SK-MEL-5 (cell line): ENCODE measurements at regions not wholly inside any gene's neighbourhood (a gene's known extent, or its start where the extent isn't known, plus 50 kb on each side); places are given as distances from the start of the nearest gene placed in this dataset.
"Not testable (repeated sequence)": the region's sequence is repeated elsewhere in the genome, so short reads cannot be mapped to it uniquely, and the experiment has no call there.

Experiments
- DNase-seq: peaks from one replicate; pipeline ENCODE4 v3.0.0-alpha.2; 2016; ENCODE audit warnings: low read depth, low spot score
- in situ Hi-C: cut with HindIII; loops from 2 replicates; pipeline ENCODE4 v1.10.0; 2016; ENCODE audit warnings: low sequenced_read_pairs, high pct_unique_total_duplicates, low pct_unique_long_range_greater_than_20kb

DNA sequence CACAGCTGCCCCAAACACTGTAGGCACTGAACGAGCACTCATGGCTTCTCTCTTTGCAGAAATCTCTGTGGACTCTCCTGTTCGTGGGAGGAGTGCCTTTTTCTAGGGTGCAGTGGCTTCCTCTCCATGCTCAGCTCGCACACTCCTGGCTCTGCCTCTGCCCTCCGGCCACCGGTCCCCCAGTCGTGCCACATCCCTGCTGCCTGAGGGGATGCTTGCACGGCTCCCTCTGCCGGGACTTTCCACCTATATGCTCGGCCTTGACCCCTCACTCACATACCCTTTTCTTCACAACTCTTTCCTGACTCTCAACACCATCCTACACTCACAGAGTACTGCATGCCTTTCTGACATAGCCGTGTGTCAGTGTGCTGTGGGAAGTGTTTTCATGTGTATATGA, 845.6 kb upstream of the TPTE start:
- DNase-seq, in situ Hi-C loops: not testable (repeated sequence)

GRCh38 chr21:9679029-9679428, 842.4 kb upstream of the TPTE start:
- in situ Hi-C loops, DNase-seq: not testable (repeated sequence)

DNA sequence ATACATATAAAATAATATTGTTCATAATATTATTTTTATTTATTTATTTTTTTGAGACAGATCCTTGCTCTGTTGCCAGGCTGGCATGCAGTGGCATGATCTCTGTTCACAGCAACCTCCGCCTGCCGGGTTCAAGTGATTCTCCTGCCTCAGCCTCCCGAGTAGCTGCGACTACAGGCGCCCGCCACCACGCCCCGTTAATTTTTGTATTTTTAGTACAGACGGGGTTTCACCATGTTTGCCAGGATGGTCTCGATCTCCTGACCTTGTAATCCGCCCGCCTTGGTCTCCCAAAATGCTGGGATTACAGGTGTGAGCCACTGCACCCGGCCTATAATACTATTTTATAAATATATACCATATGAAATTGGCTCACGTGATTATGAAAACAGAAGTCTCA, 832.4 kb upstream of the TPTE start:
- in situ Hi-C loops, DNase-seq: not testable (repeated sequence)

- DNase-seq, in situ Hi-C loops: not testable (repeated sequence)
Observed at GRCh38 chr21:9690981-9691380, 830.4 kb upstream of the TPTE start.

- in situ Hi-C loops, DNase-seq: not testable (repeated sequence)
Observed at GRCh38 chr21:9695759-9696158, 825.6 kb upstream of the TPTE start.

GRCh38 chr21:9697751-9698150, 823.6 kb upstream of the TPTE start:
- DNase-seq, in situ Hi-C loops: not testable (repeated sequence)

GRCh38 chr21:9705016-9705415, 816.4 kb upstream of the TPTE start:
- DNase-seq, in situ Hi-C loops: not testable (repeated sequence)

DNA sequence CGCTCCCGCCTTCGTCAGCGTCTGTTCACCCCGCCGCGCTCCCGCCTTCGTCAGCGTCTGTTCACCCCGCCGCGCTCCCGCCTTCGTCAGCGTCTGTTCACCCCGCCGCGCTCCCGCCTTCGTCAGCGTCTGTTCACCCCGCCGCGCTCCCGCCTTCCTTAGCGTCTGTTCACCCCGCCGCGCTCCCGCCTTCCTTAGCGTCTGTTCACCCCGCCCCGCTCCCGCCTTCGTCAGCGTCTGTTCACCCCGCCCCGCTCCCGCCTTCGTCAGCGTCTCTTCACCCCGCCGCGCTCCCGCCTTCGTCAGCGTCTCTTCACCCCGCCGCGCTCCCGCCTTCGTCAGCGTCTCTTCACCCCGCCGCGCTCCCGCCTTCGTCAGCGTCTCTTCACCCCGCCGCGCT, 815.9 kb upstream of the TPTE start:
- in situ Hi-C loops = not testable (repeated sequence)

DNA sequence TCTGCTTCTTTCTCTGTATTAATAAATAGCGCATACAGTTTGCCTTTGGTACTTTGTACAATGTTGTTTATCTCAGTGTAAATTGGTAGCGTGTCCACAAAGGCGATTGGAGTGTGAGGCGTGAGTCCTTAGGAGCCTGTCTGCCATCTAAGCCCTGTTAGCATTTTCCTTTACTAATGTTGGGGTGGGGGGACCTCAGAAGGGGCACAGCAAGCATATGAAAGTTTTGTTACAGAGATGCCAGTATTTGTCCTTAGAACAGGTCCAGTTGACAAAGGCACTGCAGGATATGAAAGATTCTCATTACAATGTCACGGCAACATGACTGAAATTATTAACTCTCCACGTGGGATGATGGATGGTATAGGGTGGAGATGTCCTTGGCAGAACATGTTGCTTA, 796.8 kb upstream of the TPTE start:
- in situ Hi-C loops, DNase-seq: not testable (repeated sequence)

More for the DNA sequence above, 815.9 kb upstream of the TPTE start:
- not testable (repeated sequence) for DNase-seq

GRCh38 chr21:9727187-9727586, 794.2 kb upstream of the TPTE start:
- in situ Hi-C loops, DNase-seq: not testable (repeated sequence)

DNA sequence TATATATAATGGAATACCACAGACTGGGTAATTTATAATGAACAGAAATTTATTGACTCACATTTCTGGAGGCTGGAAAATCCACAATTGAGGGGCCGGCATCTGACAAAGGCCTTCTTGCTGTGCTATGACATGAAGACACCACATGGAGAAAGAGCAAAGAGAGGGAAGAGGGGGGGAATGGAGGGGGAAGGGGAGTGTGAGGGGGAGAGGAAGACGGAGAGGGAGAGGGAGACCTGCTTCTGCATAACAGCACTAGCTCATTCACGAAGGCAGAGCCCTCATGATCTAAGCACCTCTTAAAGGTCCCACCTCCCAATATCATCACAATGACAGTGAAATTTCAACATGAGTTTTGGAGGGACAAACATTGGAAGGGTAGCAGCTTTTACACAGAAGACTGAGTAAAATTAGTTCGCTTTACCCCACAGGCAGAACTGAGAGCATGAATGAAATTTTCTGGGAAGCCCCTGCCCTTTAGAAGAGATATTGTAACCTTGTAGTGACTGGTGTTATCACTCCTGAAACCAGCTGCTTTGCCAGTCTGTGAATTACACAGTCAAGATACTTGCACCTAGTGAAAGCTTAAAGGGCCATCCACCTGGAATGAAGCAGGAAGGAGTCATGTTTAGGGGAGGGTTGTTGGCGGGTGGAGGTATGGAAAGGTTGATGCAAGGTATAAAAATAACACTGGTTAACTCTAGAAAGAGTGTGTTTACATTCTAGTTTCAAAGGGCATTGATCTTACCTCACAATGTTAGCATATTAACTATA, 793.0 kb upstream of the TPTE start:
- in situ Hi-C loops = not testable (repeated sequence)

DNA sequence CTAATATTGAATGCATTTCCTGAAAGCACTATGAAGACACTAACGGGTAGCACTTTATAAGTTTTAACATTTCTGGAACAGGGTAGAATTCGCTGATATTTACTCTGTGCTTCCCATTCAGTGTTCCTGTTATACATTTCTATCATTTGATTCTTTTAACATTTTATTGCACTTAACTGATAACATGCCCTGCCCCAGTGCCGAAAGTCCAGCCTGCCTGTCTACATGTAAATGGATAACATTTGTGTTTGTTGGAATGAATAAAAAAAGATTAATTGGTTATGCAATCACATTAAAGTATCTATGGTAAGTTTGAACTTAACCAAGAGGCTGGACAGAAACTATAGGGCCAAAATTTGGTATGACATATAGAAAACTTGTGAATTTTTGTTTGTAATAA, 790.5 kb upstream of the TPTE start:
- in situ Hi-C loops = no loop called here

More for the DNA sequence above, 793.0 kb upstream of the TPTE start:
- not testable (repeated sequence) for DNase-seq

GRCh38 chr21:9731317-9731716, 790.1 kb upstream of the TPTE start:
- DNase-seq, in situ Hi-C loops: not testable (repeated sequence)

More for the DNA sequence above, 790.5 kb upstream of the TPTE start:
- no peak for DNase-seq

DNA sequence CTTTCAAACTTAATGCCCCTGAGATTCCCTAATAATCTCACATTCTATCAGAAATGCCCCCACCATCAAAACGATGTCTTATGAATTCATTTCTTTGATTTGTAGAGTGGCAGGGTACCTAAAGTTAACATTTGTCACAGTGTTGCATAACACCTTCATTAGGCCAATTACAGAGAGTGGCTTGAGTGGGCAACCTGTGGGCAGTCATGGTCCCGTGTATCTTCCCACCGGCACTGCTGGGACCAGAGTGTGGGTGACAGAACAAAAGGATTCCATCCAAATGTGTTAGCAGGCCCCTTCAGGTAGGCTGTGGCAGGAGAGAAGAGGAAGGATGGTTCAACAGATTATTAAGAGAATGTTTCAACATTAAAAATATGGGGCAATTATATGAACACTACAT, 788.8 kb upstream of the TPTE start:
- DNase-seq, in situ Hi-C loops: not testable (repeated sequence)

- DNase-seq, in situ Hi-C loops: not testable (repeated sequence)
Observed at GRCh38 chr21:9733761-9734558, 787.4 kb upstream of the TPTE start.

- in situ Hi-C loops = no loop called here
- DNase-seq = no peak
Observed at GRCh38 chr21:9735421-9735961, 785.9 kb upstream of the TPTE start.

DNA sequence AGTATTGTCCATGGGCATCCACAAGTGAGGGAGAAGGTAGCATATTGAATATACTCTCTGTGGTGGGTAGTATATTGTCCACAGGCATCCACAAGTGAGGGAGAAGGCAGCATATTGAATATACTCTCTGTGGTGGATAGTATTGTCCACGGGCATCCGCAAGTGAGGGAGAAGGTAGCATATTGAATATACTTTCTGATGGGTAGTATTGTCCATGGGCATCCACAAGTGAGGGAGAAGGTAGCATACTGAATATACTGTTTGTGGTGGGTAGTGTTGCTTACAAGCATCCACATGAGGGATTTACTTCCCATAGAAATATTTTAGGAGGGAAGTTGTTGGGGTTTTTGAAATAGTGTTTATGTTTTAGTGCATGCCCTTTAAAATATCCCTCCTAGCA, 784.1 kb upstream of the TPTE start:
- in situ Hi-C loops, DNase-seq: not testable (repeated sequence)

DNA sequence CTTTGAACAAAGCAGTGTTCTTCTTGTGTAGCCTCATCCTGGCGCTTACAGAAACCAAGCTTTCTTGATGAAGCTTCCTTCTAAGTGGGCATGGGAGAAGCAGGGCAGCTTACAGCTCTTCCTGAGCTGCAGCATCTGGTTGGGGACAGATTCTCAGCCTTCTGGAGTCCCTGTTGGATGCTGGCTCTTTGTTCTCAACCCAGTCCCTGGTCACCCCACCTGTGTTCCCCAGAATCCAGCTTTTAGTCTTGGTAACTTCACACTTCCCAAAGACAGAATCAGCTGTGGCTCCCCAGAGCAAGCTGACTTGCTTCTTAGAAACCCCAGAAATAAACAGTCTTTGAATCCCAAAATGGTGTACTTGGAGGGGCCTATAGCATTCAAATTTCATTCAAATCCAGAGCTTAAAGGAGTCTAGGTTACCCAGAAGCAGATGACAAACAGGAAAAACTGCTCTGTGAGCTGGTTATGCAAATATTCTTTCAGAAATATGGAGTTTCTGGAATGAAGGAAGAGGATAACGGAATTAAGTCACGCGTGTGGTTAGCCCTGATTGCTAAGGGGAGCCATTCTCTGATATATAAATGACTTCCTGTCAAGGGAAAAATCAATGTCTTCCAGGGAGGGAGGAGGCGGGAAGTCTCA, 783.4 kb upstream of the TPTE start:
- in situ Hi-C loops, DNase-seq: not testable (repeated sequence)
